ENCODE measurements at regions not wholly inside any gene's neighbourhood (a gene's known extent, or its start where the extent isn't known, plus 50 kb on each side); places are given as distances from the start of the nearest gene placed in this dataset.
"Not testable (repeated sequence)": the region's sequence is repeated elsewhere in the genome, so short reads cannot be mapped to it uniquely, and the experiment has no call there.

- no peak for DNase-seq
These were observed 224.0 kb upstream of the FERD3L start for GRCh38 chr7:19369182-19369581.

GRCh38 chr7:19368491-19368925 is 223.3 kb upstream of the FERD3L start:
- DNase-seq = no peak

GRCh38 chr7:19364950-19365349 is 219.7 kb upstream of the FERD3L start:
- DNase-seq = no peak

- DNase-seq = no peak
These were observed 216.9 kb upstream of the FERD3L start for GRCh38 chr7:19362099-19362498.

- DNase-seq = no peak
These were observed 208.0 kb upstream of the FERD3L start for GRCh38 chr7:19353180-19353579.

- no peak for DNase-seq
These were observed 207.1 kb upstream of the FERD3L start for GRCh38 chr7:19352305-19352695.

- DNase-seq = no peak
These were observed 206.4 kb upstream of the FERD3L start for GRCh38 chr7:19351341-19352304.

- DNase-seq = no peak
These were observed 194.3 kb upstream of the FERD3L start for GRCh38 chr7:19339512-19339911.

- not testable (repeated sequence) for DNase-seq
These were observed 193.3 kb upstream of the FERD3L start for GRCh38 chr7:19338512-19338911.

- DNase-seq = no peak
These were observed 191.7 kb upstream of the FERD3L start for GRCh38 chr7:19336836-19337383.

GRCh38 chr7:19333706-19334105 is 188.5 kb upstream of the FERD3L start:
- DNase-seq = no peak

GRCh38 chr7:19327018-19327417 is 181.8 kb upstream of the FERD3L start:
- no peak for DNase-seq

- no peak for DNase-seq
These were observed 176.8 kb upstream of the FERD3L start for GRCh38 chr7:19322002-19322401.

GRCh38 chr7:19318287-19318686 is 173.1 kb upstream of the FERD3L start:
- DNase-seq = no peak

- DNase-seq = no peak
These were observed 172.2 kb upstream of the FERD3L start for GRCh38 chr7:19317461-19317860.

- DNase-seq = no peak
These were observed 167.2 kb upstream of the FERD3L start for GRCh38 chr7:19312416-19312815.

GRCh38 chr7:19307554-19307953 is 162.3 kb upstream of the FERD3L start:
- no peak for DNase-seq

- DNase-seq = no peak
These were observed 160.5 kb upstream of the FERD3L start for GRCh38 chr7:19305698-19306097.

- no peak for DNase-seq
These were observed 158.9 kb upstream of the FERD3L start for GRCh38 chr7:19304086-19304485.

GRCh38 chr7:19302731-19303130 is 157.5 kb upstream of the FERD3L start:
- DNase-seq = no peak

- DNase-seq = no peak
These were observed 151.4 kb upstream of the FERD3L start for GRCh38 chr7:19296617-19297016.

GRCh38 chr7:19295376-19295775 is 150.2 kb upstream of the FERD3L start:
- no peak for DNase-seq

- no peak for DNase-seq
These were observed 149.4 kb upstream of the FERD3L start for GRCh38 chr7:19294619-19295018.

- DNase-seq = no peak
These were observed 148.2 kb upstream of the FERD3L start for GRCh38 chr7:19293431-19293830.

All from femur (tissue), 1 donor.